Natural killer cell (primary cell): ENCODE measurements at regions not wholly inside any gene's neighbourhood (a gene's known extent, or its start where the extent isn't known, plus 50 kb on each side); places are given as distances from the start of the nearest gene placed in this dataset.

Source experiments
- ATAC-seq, 3 donors: fragments of 150-1000 bp in 2 of 3; fragments of 200-7000 bp in 1 of 3; cut with Tn5 transposase; 1 replicate in 1 of 3; 2 replicates in 2 of 3; pipeline ENCODE4 v1.10.0; 2021; ENCODE audit warnings: mild to moderate bottlenecking in 2 of 3, moderate library complexity in 2 of 3
- DNase-seq, 2 donors: peaks; one replicate each; pipeline versions ENCODE4 v3.0.0 to v3.0.0-alpha.2; 2013 to 2021; ENCODE audit warnings: mixed read lengths in 1 of 2
- H3K27ac ChIP-seq: one replicate; pipeline ENCODE4 v1.5.1; 2013; ENCODE audit warnings: mild to moderate bottlenecking, low read length
- H3K27me3 ChIP-seq: one replicate; pipeline ENCODE4 v1.6.1; 2013; ENCODE audit warnings: low read length; ENCODE audit not compliant: control insufficient read depth, insufficient read depth
- H3K36me3 ChIP-seq: one replicate; pipeline ENCODE4 v1.6.1; 2013; ENCODE audit warnings: low read length; ENCODE audit not compliant: control insufficient read depth, insufficient read depth
- H3K4me1 ChIP-seq: one replicate; pipeline ENCODE4 v1.6.1; 2013; ENCODE audit warnings: low read length; ENCODE audit not compliant: control insufficient read depth, insufficient read depth
- H3K4me3 ChIP-seq: one replicate; pipeline ENCODE4 v1.5.1; 2013; ENCODE audit warnings: low read length
- H3K9me3 ChIP-seq: one replicate; pipeline ENCODE4 v1.6.1; 2013; ENCODE audit warnings: low read length; ENCODE audit not compliant: control insufficient read depth, insufficient read depth
- H3K27ac Mint-ChIP-seq, 2 donors: one replicate each; pipeline ENCODE4 v1.8.0; 2022; ENCODE audit warnings: mild to moderate bottlenecking in 2 of 2, mixed read lengths in 2 of 2, moderate library complexity in 1 of 2
- H3K27me3 Mint-ChIP-seq, 2 donors: one replicate each; pipeline ENCODE4 v1.8.0; 2022; ENCODE audit warnings: low read depth in 2 of 2, mixed read lengths in 2 of 2
- H3K36me3 Mint-ChIP-seq: one replicate; pipeline ENCODE4 v1.8.0; 2022; ENCODE audit warnings: mixed read lengths
- H3K4me1 Mint-ChIP-seq, 2 donors: one replicate each; pipeline ENCODE4 v1.8.0; 2022; ENCODE audit warnings: mixed read lengths in 2 of 2
- H3K4me3 Mint-ChIP-seq: one replicate; pipeline ENCODE4 v1.8.0; 2022; ENCODE audit warnings: mild to moderate bottlenecking, moderate library complexity, mixed read lengths
- H3K9me3 Mint-ChIP-seq, 2 donors: one replicate each; pipeline ENCODE4 v1.8.0; 2022; ENCODE audit warnings: mixed read lengths in 2 of 2
- CTCF ChIP-seq: fragments of 200-600 bp; IDR thresholded peaks from one replicate; pipeline ENCODE4 v1.8.0; 2022; ENCODE audit warnings: antibody characterized with exemption
- WGBS: methylation state at CpG from one replicate; pipeline ENCODE4 v1.1.7; 2013; ENCODE audit warnings: missing lambda C conversion rate; ENCODE audit not compliant: insufficient coverage; 5-methylcytosine and 5-hydroxymethylcytosine counted together
- intact Hi-C: fragments of 100-400 bp; cut with micrococcal nuclease; formaldehyde crosslinking; loops from one replicate; pipeline ENCODE4 v1.14.2; 2022

- 65% methylated on average over 1 of the region's 1 CpG for WGBS
- Mint-ChIP-seq H3K27ac (no peak overlapping the region), H3K4me1 (no peaks in the 10 kb centered on the region)
Measured at GRCh38 chr12:67742461-67742860, 93.9 kb downstream of the DYRK2 start.

GRCh38 chr12:67747869-67748742 lies 99.6 kb downstream of the DYRK2 start:
- Histone ChIP-seq H3K9me3 (no peaks in the 10 kb centered on the region), H3K27me3 (no peaks in the 10 kb centered on the region), H3K4me3 (no peak overlapping the region), H3K36me3 (no peaks in the 10 kb centered on the region), H3K4me1 (no peaks in the 10 kb centered on the region), H3K27ac (no peak overlapping the region)
- Mint-ChIP-seq H3K4me1 (no peaks in the 10 kb centered on the region), H3K27me3 (peaks cover 7 to 17% of the 10 kb centered on the region in 2 donors), H3K4me3 (no peak overlapping the region), H3K27ac (no peak overlapping the region), H3K36me3 (peaks cover 5% of the 10 kb centered on the region), H3K9me3 (peaks cover 0 to 2% of the 10 kb centered on the region in 2 donors)
- DNase-seq: no peak
- WGBS: 90% methylated on average over 1 of the region's 2 CpGs
- TF ChIP-seq CTCF: no peak
- ATAC-seq: no peak
- intact Hi-C loops: no loop called here

More at GRCh38 chr12:67742461-67742860, 93.9 kb downstream of the DYRK2 start:
- Histone ChIP-seq H3K27ac (no peak overlapping the region), H3K36me3 (no peaks in the 10 kb centered on the region), H3K27me3 (no peaks in the 10 kb centered on the region), H3K4me1 (no peaks in the 10 kb centered on the region), H3K4me3 (no peak overlapping the region), H3K9me3 (no peaks in the 10 kb centered on the region)
- peaks cover 0 to 2% of the 10 kb centered on the region in 2 donors for H3K9me3 Mint-ChIP-seq
- peaks cover 5% of the 10 kb centered on the region for H3K36me3 Mint-ChIP-seq
- ATAC-seq: no peak
- no peak overlapping the region for H3K4me3 Mint-ChIP-seq
- no peak for TF ChIP-seq CTCF
- H3K27me3 Mint-ChIP-seq: peaks cover 0 to 4% of the 10 kb centered on the region in 2 donors
- DNase-seq: no peak
- intact Hi-C loops: no loop called here

DNA sequence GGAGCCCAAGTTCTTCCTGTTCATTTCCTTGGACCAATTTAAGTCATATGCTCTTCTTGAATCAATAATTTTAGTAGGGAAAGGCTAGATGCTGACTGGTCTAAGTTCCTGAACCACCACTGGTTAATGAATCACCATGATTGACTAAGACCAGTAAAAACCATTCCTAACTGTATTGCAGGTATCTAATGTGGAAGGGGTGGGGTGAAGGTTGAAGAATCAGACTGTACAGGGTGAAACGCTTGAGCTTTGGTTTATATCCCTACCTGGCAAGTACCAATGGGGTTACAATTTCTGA lies 100.1 kb downstream of the DYRK2 start:
- H3K27me3 Mint-ChIP-seq: peaks cover 7 to 17% of the 10 kb centered on the region in 2 donors
- intact Hi-C loops: no loop called here
- peaks cover 5% of the 10 kb centered on the region for H3K36me3 Mint-ChIP-seq
- H3K9me3 ChIP-seq: no peaks in the 10 kb centered on the region
- H3K27ac Mint-ChIP-seq: no peak overlapping the region
- H3K4me3 ChIP-seq: no peak overlapping the region
- H3K4me1 Mint-ChIP-seq: no peaks in the 10 kb centered on the region
- H3K27me3 ChIP-seq: no peaks in the 10 kb centered on the region
- H3K4me3 Mint-ChIP-seq: no peak overlapping the region
- no peak for ATAC-seq
- H3K36me3 ChIP-seq: no peaks in the 10 kb centered on the region
- no peaks in the 10 kb centered on the region for H3K4me1 ChIP-seq
- peaks cover 0 to 2% of the 10 kb centered on the region in 2 donors for H3K9me3 Mint-ChIP-seq
- no peak for DNase-seq
- no peak overlapping the region for H3K27ac ChIP-seq
- no peak for TF ChIP-seq CTCF
- WGBS: 82% methylated on average over 1 of the region's 1 CpG
